ENCODE measurements at regions not wholly inside any gene's neighbourhood (a gene's known extent, or its start where the extent isn't known, plus 50 kb on each side); places are given as distances from the start of the nearest gene placed in this dataset.

DNA sequence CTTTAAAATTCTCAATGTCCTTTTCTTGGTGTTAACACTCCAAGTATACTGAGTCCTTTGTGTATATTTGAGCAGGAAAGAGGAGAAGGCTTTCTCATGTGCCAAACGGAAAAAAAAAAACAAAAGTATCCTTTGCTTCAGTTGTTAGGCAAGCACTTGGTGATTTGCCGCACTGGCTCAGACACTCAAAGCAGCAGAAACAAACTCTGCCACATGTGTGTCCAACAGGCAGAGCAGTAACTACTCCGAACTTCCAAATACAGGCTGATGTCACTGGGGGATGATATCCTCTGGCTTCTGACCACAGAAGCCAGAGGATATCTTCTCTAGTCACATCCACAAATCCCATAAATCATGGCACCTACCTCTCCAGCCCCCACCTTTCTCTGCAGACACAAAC, 108.0 kb upstream of the SALL3 start:
- ATAC-seq (ENCODE audit: insufficient number of reproducible peaks, low FRiP score, low read depth) = no peak
- H3K4me3 ChIP-seq = no peak overlapping the region
- no peaks in the 10 kb centered on the region for H3K27me3 ChIP-seq (replicated peaks; ENCODE audit: insufficient read depth)
- H3K4me1 ChIP-seq (ENCODE audit: control insufficient read depth in 1 of 2, low read depth in 2 of 2) = no peaks in the 10 kb centered on the region
- no peak for DNase-seq (ENCODE audit: low spot score)
- no peaks in the 10 kb centered on the region for H3K9me3 ChIP-seq
- no peak overlapping the region for H3K27ac ChIP-seq
- TF ChIP-seq, protein P1, sequence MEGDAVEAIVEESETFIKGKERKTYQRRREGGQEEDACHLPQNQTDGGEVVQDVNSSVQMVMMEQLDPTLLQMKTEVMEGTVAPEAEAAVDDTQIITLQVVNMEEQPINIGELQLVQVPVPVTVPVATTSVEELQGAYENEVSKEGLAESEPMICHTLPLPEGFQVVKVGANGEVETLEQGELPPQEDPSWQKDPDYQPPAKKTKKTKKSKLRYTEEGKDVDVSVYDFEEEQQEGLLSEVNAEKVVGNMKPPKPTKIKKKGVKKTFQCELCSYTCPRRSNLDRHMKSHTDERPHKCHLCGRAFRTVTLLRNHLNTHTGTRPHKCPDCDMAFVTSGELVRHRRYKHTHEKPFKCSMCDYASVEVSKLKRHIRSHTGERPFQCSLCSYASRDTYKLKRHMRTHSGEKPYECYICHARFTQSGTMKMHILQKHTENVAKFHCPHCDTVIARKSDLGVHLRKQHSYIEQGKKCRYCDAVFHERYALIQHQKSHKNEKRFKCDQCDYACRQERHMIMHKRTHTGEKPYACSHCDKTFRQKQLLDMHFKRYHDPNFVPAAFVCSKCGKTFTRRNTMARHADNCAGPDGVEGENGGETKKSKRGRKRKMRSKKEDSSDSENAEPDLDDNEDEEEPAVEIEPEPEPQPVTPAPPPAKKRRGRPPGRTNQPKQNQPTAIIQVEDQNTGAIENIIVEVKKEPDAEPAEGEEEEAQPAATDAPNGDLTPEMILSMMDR (IDR thresholded peaks at IDR 0.05) = no peak
- no peaks in the 10 kb centered on the region for H3K36me3 ChIP-seq

- DNase-seq (ENCODE audit: low spot score) (no peak), ATAC-seq (ENCODE audit: insufficient number of reproducible peaks, low FRiP score, low read depth) (no peak)
- TF ChIP-seq, protein P1 (IDR thresholded peaks at IDR 0.05) = no peak
Measured at GRCh38 chr18:78873926-78874500, 105.6 kb upstream of the SALL3 start.

GRCh38 chr18:78875016-78875777, 104.4 kb upstream of the SALL3 start:
- Histone ChIP-seq H3K4me3 (no peak overlapping the region), H3K9me3 (no peaks in the 10 kb centered on the region), H3K36me3 (no peaks in the 10 kb centered on the region), H3K27ac (no peak overlapping the region), H3K27me3 (replicated peaks; ENCODE audit: insufficient read depth) (no peaks in the 10 kb centered on the region), H3K4me1 (ENCODE audit: control insufficient read depth in 1 of 2, low read depth in 2 of 2) (no peaks in the 10 kb centered on the region)
- TF ChIP-seq, protein P1 (IDR thresholded peaks at IDR 0.05) = no peak
- ATAC-seq (ENCODE audit: insufficient number of reproducible peaks, low FRiP score, low read depth) = no peak
- no peak for DNase-seq (ENCODE audit: low spot score)

More at GRCh38 chr18:78873926-78874500, 105.6 kb upstream of the SALL3 start:
- Histone ChIP-seq H3K27me3 (replicated peaks; ENCODE audit: insufficient read depth) (no peaks in the 10 kb centered on the region), H3K4me1 (ENCODE audit: control insufficient read depth in 1 of 2, low read depth in 2 of 2) (no peaks in the 10 kb centered on the region), H3K9me3 (no peaks in the 10 kb centered on the region), H3K4me3 (no peak overlapping the region), H3K27ac (no peak overlapping the region), H3K36me3 (no peaks in the 10 kb centered on the region)

- ATAC-seq (ENCODE audit: insufficient number of reproducible peaks, low FRiP score, low read depth) = no peak
- TF ChIP-seq, protein P1 (IDR thresholded peaks at IDR 0.05) = no peak
- Histone ChIP-seq H3K36me3 (no peaks in the 10 kb centered on the region), H3K9me3 (no peaks in the 10 kb centered on the region), H3K27ac (no peak overlapping the region), H3K27me3 (replicated peaks; ENCODE audit: insufficient read depth) (no peaks in the 10 kb centered on the region), H3K4me1 (ENCODE audit: control insufficient read depth in 1 of 2, low read depth in 2 of 2) (no peaks in the 10 kb centered on the region), H3K4me3 (no peak overlapping the region)
- no peak for DNase-seq (ENCODE audit: low spot score)
Measured at GRCh38 chr18:78875778-78876650, 103.6 kb upstream of the SALL3 start.

GRCh38 chr18:78876868-78877267, 102.8 kb upstream of the SALL3 start:
- no peak for DNase-seq (ENCODE audit: low spot score)
- H3K27ac ChIP-seq = no peak overlapping the region
- no peaks in the 10 kb centered on the region for H3K9me3 ChIP-seq
- no peak for ATAC-seq (ENCODE audit: insufficient number of reproducible peaks, low FRiP score, low read depth)
- H3K36me3 ChIP-seq = no peaks in the 10 kb centered on the region
- H3K4me3 ChIP-seq = no peak overlapping the region
- no peaks in the 10 kb centered on the region for H3K27me3 ChIP-seq (replicated peaks; ENCODE audit: insufficient read depth)
- no peaks in the 10 kb centered on the region for H3K4me1 ChIP-seq (ENCODE audit: control insufficient read depth in 1 of 2, low read depth in 2 of 2)
- TF ChIP-seq, protein P1 (IDR thresholded peaks at IDR 0.05) = no peak
